ENCODE measurements at regions not wholly inside any gene's neighbourhood (a gene's known extent, or its start where the extent isn't known, plus 50 kb on each side); places are given as distances from the start of the nearest gene placed in this dataset.

DNA sequence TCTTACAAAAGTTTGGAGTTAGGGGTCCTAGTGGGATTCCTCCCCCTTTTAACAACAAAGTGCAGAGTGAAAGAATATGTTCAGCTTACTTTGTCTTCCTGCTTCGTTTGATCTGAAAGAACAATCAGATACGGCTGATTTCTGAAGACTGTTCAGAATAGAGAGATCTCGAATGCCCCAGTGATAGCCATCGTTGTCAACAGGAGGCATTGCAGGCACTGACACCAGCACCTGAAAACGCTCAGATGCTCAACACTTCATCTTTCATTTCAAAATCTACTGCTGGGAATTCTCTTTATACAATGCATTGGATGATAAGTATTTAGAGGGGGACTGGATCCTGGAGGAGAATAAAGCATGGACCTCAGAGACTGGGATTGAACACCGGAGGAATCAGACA is 186.3 kb upstream of the TENM3 start:
- H3K4me1 ChIP-seq (ENCODE audit: control insufficient read depth, insufficient read depth, low read length), result no peaks in the 10 kb centered on the region
- no peaks in the 10 kb centered on the region for H3K79me2 ChIP-seq (ENCODE audit: control insufficient read depth, insufficient read depth, low read length)
- no peaks in the 10 kb centered on the region for H3K9me3 ChIP-seq (replicated peaks; ENCODE audit: control insufficient read depth, insufficient read depth, low read length)
- in situ Hi-C loops (cut with MboI) (no loop called here), intact Hi-C loops (cut with micrococcal nuclease; ENCODE audit: unreplicated experiment) (no loop called here)
- no peaks in the 10 kb centered on the region for H4K20me1 ChIP-seq (ENCODE audit: control insufficient read depth, insufficient read depth)
- H2AFZ ChIP-seq (ENCODE audit: control insufficient read depth, low read depth, low read length), result no peak overlapping the region
- no peak overlapping the region for H3K27ac ChIP-seq (ENCODE audit: control insufficient read depth, insufficient read depth)
- H3K4me2 ChIP-seq (ENCODE audit: control insufficient read depth, insufficient read depth), result no peak overlapping the region
- ChIA-PET SMC1A (ENCODE audit: uncharacterized antibody, unreplicated experiment) (no interaction called here), RAD21 (ENCODE audit: unreplicated experiment) (no interaction called here), CTCF (no interaction called here), POLR2A (no interaction called here)
- DNase-seq (ENCODE audit: low read depth, low spot score) (no peak), ATAC-seq (no peak), FAIRE-seq (no peak)
- no peak overlapping the region for H3K4me3 ChIP-seq
- TF ChIP-seq POLR2AphosphoS5 (IDR thresholded peaks at IDR 0.05; ENCODE audit: low read length) (no peak), SREBF2 (IDR thresholded peaks at IDR 0.05; ENCODE audit: low read length) (no peak), BACH1 (IDR thresholded peaks at IDR 0.05; ENCODE audit: borderline replicate concordance) (no peak), SREBF1 (IDR thresholded peaks at IDR 0.05; ENCODE audit: low read length) (no peak), IKZF1 (conservative IDR thresholded peaks at IDR 0.05) (no peak), CHD1 (IDR thresholded peaks at IDR 0.05; ENCODE audit: low read depth, low read length) (no peak), KAT2A (conservative IDR thresholded peaks at IDR 0.05; ENCODE audit: control insufficient read depth, low read depth, low read length) (no peak), WRNIP1 (IDR thresholded peaks at IDR 0.05; ENCODE audit: borderline replicate concordance, low read depth, low read length) (no peak), RUNX3 (IDR thresholded peaks at IDR 0.05; ENCODE audit: low read length) (no peak), NFYB (IDR thresholded peaks at IDR 0.05; ENCODE audit: insufficient read depth, low read depth, low read length) (no peak), ATF7 (IDR thresholded peaks at IDR 0.05; ENCODE audit: low read depth) (no peak), ZZZ3 (IDR thresholded peaks at IDR 0.05; ENCODE audit: control insufficient read depth, insufficient read length, low read depth) (no peak)
- TF ChIP-seq, protein P1, sequence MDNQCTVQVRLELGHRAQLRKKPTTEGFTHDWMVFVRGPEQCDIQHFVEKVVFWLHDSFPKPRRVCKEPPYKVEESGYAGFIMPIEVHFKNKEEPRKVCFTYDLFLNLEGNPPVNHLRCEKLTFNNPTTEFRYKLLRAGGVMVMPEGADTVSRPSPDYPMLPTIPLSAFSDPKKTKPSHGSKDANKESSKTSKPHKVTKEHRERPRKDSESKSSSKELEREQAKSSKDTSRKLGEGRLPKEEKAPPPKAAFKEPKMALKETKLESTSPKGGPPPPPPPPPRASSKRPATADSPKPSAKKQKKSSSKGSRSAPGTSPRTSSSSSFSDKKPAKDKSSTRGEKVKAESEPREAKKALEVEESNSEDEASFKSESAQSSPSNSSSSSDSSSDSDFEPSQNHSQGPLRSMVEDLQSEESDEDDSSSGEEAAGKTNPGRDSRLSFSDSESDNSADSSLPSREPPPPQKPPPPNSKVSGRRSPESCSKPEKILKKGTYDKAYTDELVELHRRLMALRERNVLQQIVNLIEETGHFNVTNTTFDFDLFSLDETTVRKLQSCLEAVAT (IDR thresholded peaks at IDR 0.05), result no peak
- TF ChIP-seq, protein P2, sequence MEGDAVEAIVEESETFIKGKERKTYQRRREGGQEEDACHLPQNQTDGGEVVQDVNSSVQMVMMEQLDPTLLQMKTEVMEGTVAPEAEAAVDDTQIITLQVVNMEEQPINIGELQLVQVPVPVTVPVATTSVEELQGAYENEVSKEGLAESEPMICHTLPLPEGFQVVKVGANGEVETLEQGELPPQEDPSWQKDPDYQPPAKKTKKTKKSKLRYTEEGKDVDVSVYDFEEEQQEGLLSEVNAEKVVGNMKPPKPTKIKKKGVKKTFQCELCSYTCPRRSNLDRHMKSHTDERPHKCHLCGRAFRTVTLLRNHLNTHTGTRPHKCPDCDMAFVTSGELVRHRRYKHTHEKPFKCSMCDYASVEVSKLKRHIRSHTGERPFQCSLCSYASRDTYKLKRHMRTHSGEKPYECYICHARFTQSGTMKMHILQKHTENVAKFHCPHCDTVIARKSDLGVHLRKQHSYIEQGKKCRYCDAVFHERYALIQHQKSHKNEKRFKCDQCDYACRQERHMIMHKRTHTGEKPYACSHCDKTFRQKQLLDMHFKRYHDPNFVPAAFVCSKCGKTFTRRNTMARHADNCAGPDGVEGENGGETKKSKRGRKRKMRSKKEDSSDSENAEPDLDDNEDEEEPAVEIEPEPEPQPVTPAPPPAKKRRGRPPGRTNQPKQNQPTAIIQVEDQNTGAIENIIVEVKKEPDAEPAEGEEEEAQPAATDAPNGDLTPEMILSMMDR (IDR thresholded peaks at IDR 0.05 in 2 of 3, conservative IDR thresholded peaks at IDR 0.05 in 1 of 3; ENCODE audit: control insufficient read depth in 2 of 3, extremely low read depth in 1 of 3, insufficient read depth in 1 of 3, low read depth in 3 of 3, low read length in 3 of 3), result no peak
- TF ChIP-seq, protein P3, sequence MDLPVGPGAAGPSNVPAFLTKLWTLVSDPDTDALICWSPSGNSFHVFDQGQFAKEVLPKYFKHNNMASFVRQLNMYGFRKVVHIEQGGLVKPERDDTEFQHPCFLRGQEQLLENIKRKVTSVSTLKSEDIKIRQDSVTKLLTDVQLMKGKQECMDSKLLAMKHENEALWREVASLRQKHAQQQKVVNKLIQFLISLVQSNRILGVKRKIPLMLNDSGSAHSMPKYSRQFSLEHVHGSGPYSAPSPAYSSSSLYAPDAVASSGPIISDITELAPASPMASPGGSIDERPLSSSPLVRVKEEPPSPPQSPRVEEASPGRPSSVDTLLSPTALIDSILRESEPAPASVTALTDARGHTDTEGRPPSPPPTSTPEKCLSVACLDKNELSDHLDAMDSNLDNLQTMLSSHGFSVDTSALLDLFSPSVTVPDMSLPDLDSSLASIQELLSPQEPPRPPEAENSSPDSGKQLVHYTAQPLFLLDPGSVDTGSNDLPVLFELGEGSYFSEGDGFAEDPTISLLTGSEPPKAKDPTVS (IDR thresholded peaks at IDR 0.05; ENCODE audit: low read depth, low read length), result no peak
- no peak overlapping the region for H3K9ac ChIP-seq (ENCODE audit: control insufficient read depth, insufficient read depth, low read length)
- no peaks in the 10 kb centered on the region for H3K36me3 ChIP-seq (ENCODE audit: control insufficient read depth in 2 of 2, insufficient read depth in 2 of 2, low read length in 1 of 2)
- BruUV-seq (replicated peaks), result no TSS peak
- no peaks in the 10 kb centered on the region for H3K27me3 ChIP-seq (replicated peaks in 1 of 2; ENCODE audit: control insufficient read depth in 2 of 2, insufficient read depth in 2 of 2, low read length in 1 of 2)
- WGBS (ENCODE audit: insufficient coverage, insufficient replicate concordance, low lambda C conversion rate, missing lambda C conversion rate), result 38% methylated on average over 6 of the region's 6 CpGs

All from GM12878 (cell line).